Dendritic cell treated with granulocyte-macrophage colony-stimulating factor and Interleukin-4, amounts not matched to agents 40 ng/mL and 50 ng/mL, for 4 days (primary cell): ENCODE measurements at regions not wholly inside any gene's neighbourhood (a gene's known extent, or its start where the extent isn't known, plus 50 kb on each side); places are given as distances from the start of the nearest gene placed in this dataset.
"Not testable (repeated sequence)": the region's sequence is repeated elsewhere in the genome, so short reads cannot be mapped to it uniquely, and the experiment has no call there.

Experiments
- H3K27ac Mint-ChIP-seq: one replicate; pipeline ENCODE4 v1.8.0; 2022; ENCODE audit warnings: mild to moderate bottlenecking, mixed read lengths
- H3K27me3 Mint-ChIP-seq: one replicate; pipeline ENCODE4 v1.8.0; 2022; ENCODE audit warnings: mild to moderate bottlenecking, mixed read lengths
- H3K36me3 Mint-ChIP-seq: one replicate; pipeline ENCODE4 v1.8.0; 2022; ENCODE audit warnings: low read depth, mixed read lengths
- H3K4me1 Mint-ChIP-seq: one replicate; pipeline ENCODE4 v1.8.0; 2022; ENCODE audit warnings: low read depth, mixed read lengths
- H3K4me3 Mint-ChIP-seq: one replicate; pipeline ENCODE4 v1.8.0; 2022; ENCODE audit warnings: mild to moderate bottlenecking, moderate library complexity, mixed read lengths
- H3K9me3 Mint-ChIP-seq: one replicate; pipeline ENCODE4 v1.8.0; 2022; ENCODE audit warnings: mixed read lengths
- intact Hi-C: fragments of 100-400 bp; cut with micrococcal nuclease; formaldehyde crosslinking; loops from one replicate; pipeline ENCODE4 v1.15.0; 2022

- H3K36me3 Mint-ChIP-seq: no peaks in the 10 kb centered on the region
- H3K9me3 Mint-ChIP-seq: peaks cover 8% of the 10 kb centered on the region
- H3K27me3 Mint-ChIP-seq: no peaks in the 10 kb centered on the region
- intact Hi-C loops: no loop called here
- no peaks in the 10 kb centered on the region for H3K4me1 Mint-ChIP-seq
- H3K27ac Mint-ChIP-seq: no peak overlapping the region
- H3K4me3 Mint-ChIP-seq: no peak overlapping the region
Measured at GRCh38 chr2:83282841-83283240, 1176.2 kb downstream of the SUCLG1 start.

- intact Hi-C loops: no loop called here
- Mint-ChIP-seq H3K36me3 (no peaks in the 10 kb centered on the region), H3K9me3 (peaks cover 8% of the 10 kb centered on the region), H3K27ac (no peak overlapping the region), H3K4me3 (no peak overlapping the region), H3K4me1 (no peaks in the 10 kb centered on the region), H3K27me3 (no peaks in the 10 kb centered on the region)
Measured at GRCh38 chr2:83282043-83282795, 1176.9 kb downstream of the SUCLG1 start.

GRCh38 chr2:83280391-83280790 is 1178.7 kb downstream of the SUCLG1 start:
- H3K27ac Mint-ChIP-seq: no peak overlapping the region
- peaks cover 17% of the 10 kb centered on the region for H3K9me3 Mint-ChIP-seq
- no peak overlapping the region for H3K4me3 Mint-ChIP-seq
- H3K27me3 Mint-ChIP-seq: no peaks in the 10 kb centered on the region
- no peaks in the 10 kb centered on the region for H3K4me1 Mint-ChIP-seq
- intact Hi-C loops: no loop called here
- no peaks in the 10 kb centered on the region for H3K36me3 Mint-ChIP-seq

GRCh38 chr2:83273322-83273721 is 1185.8 kb downstream of the SUCLG1 start:
- no peak overlapping the region for H3K27ac Mint-ChIP-seq
- no peaks in the 10 kb centered on the region for H3K36me3 Mint-ChIP-seq

GRCh38 chr2:83261591-83262136 is 1197.4 kb downstream of the SUCLG1 start:
- intact Hi-C loops: no loop called here
- peaks cover 8% of the 10 kb centered on the region for H3K9me3 Mint-ChIP-seq
- no peaks in the 10 kb centered on the region for H3K27me3 Mint-ChIP-seq
- no peak overlapping the region for H3K4me3 Mint-ChIP-seq
- no peaks in the 10 kb centered on the region for H3K36me3 Mint-ChIP-seq
- no peaks in the 10 kb centered on the region for H3K4me1 Mint-ChIP-seq
- no peak overlapping the region for H3K27ac Mint-ChIP-seq

More at GRCh38 chr2:83273322-83273721, 1185.8 kb downstream of the SUCLG1 start:
- H3K4me3 Mint-ChIP-seq: no peak overlapping the region
- peaks cover 17% of the 10 kb centered on the region for H3K9me3 Mint-ChIP-seq
- H3K4me1 Mint-ChIP-seq: no peaks in the 10 kb centered on the region
- intact Hi-C loops: no loop called here
- H3K27me3 Mint-ChIP-seq: no peaks in the 10 kb centered on the region

GRCh38 chr2:83253848-83254247 is 1205.2 kb downstream of the SUCLG1 start:
- Mint-ChIP-seq H3K4me1 (no peaks in the 10 kb centered on the region), H3K9me3 (peaks cover 20% of the 10 kb centered on the region)

GRCh38 chr2:83251321-83251872 is 1207.7 kb downstream of the SUCLG1 start:
- H3K27ac Mint-ChIP-seq: no peak overlapping the region
- peaks cover 41% of the 10 kb centered on the region for H3K9me3 Mint-ChIP-seq
- no peaks in the 10 kb centered on the region for H3K36me3 Mint-ChIP-seq
- no peaks in the 10 kb centered on the region for H3K4me1 Mint-ChIP-seq
- H3K27me3 Mint-ChIP-seq: no peaks in the 10 kb centered on the region
- no peak overlapping the region for H3K4me3 Mint-ChIP-seq
- intact Hi-C loops: no loop called here

More at GRCh38 chr2:83253848-83254247, 1205.2 kb downstream of the SUCLG1 start:
- Mint-ChIP-seq H3K27me3 (no peaks in the 10 kb centered on the region), H3K27ac (no peak overlapping the region), H3K36me3 (no peaks in the 10 kb centered on the region), H3K4me3 (no peak overlapping the region)
- intact Hi-C loops: no loop called here

GRCh38 chr2:83245806-83246537 is 1213.1 kb downstream of the SUCLG1 start:
- peaks cover 48% of the 10 kb centered on the region for H3K9me3 Mint-ChIP-seq
- H3K4me3 Mint-ChIP-seq, H3K27me3 Mint-ChIP-seq, H3K4me1 Mint-ChIP-seq, intact Hi-C loops, H3K27ac Mint-ChIP-seq, H3K36me3 Mint-ChIP-seq: not testable (repeated sequence)

GRCh38 chr2:83240611-83241010 is 1218.5 kb downstream of the SUCLG1 start:
- Mint-ChIP-seq H3K27ac (no peak overlapping the region), H3K27me3 (no peaks in the 10 kb centered on the region), H3K4me3 (no peak overlapping the region), H3K9me3 (peaks cover 13% of the 10 kb centered on the region), H3K4me1 (no peaks in the 10 kb centered on the region), H3K36me3 (no peaks in the 10 kb centered on the region)
- intact Hi-C loops: no loop called here

GRCh38 chr2:83238111-83238510 is 1221.0 kb downstream of the SUCLG1 start:
- Mint-ChIP-seq H3K9me3 (no peaks in the 10 kb centered on the region), H3K27ac (no peak overlapping the region), H3K4me3 (no peak overlapping the region), H3K27me3 (no peaks in the 10 kb centered on the region), H3K36me3 (no peaks in the 10 kb centered on the region), H3K4me1 (no peaks in the 10 kb centered on the region)
- intact Hi-C loops: no loop called here

- no peaks in the 10 kb centered on the region for H3K36me3 Mint-ChIP-seq
- no peak overlapping the region for H3K27ac Mint-ChIP-seq
- H3K9me3 Mint-ChIP-seq: no peaks in the 10 kb centered on the region
- H3K4me3 Mint-ChIP-seq: no peak overlapping the region
- intact Hi-C loops: no loop called here
- H3K27me3 Mint-ChIP-seq: no peaks in the 10 kb centered on the region
- no peaks in the 10 kb centered on the region for H3K4me1 Mint-ChIP-seq
Measured at GRCh38 chr2:83234246-83234645, 1224.8 kb downstream of the SUCLG1 start.

GRCh38 chr2:83233781-83234180 is 1225.3 kb downstream of the SUCLG1 start:
- Mint-ChIP-seq H3K27ac (no peak overlapping the region), H3K36me3 (no peaks in the 10 kb centered on the region), H3K4me1 (no peaks in the 10 kb centered on the region), H3K4me3 (no peak overlapping the region), H3K9me3 (no peaks in the 10 kb centered on the region), H3K27me3 (no peaks in the 10 kb centered on the region)
- intact Hi-C loops: no loop called here

GRCh38 chr2:83233326-83233725 is 1225.8 kb downstream of the SUCLG1 start:
- Mint-ChIP-seq H3K27me3 (no peaks in the 10 kb centered on the region), H3K9me3 (no peaks in the 10 kb centered on the region), H3K4me3 (no peak overlapping the region), H3K4me1 (no peaks in the 10 kb centered on the region), H3K27ac (no peak overlapping the region), H3K36me3 (no peaks in the 10 kb centered on the region)
- intact Hi-C loops: no loop called here

GRCh38 chr2:83229443-83229842 is 1229.6 kb downstream of the SUCLG1 start:
- no peaks in the 10 kb centered on the region for H3K36me3 Mint-ChIP-seq
- no peaks in the 10 kb centered on the region for H3K4me1 Mint-ChIP-seq
- no peaks in the 10 kb centered on the region for H3K27me3 Mint-ChIP-seq

More at GRCh38 chr2:83229443-83229842, 1229.6 kb downstream of the SUCLG1 start:
- H3K9me3 Mint-ChIP-seq: peaks cover 9% of the 10 kb centered on the region
- no peak overlapping the region for H3K4me3 Mint-ChIP-seq
- intact Hi-C loops: no loop called here
- no peak overlapping the region for H3K27ac Mint-ChIP-seq
